Activated gamma-delta T cell treated with anti-CD3 and anti-CD28 coated beads, Interleukin-2, amount 50 U/mL, for 16 hours (primary cell): ENCODE measurements at regions not wholly inside any gene's neighbourhood (a gene's known extent, or its start where the extent isn't known, plus 50 kb on each side); places are given as distances from the start of the nearest gene placed in this dataset.

ENCODE experiments used
- DNase-seq: peaks from one replicate; pipeline ENCODE4 v3.0.0-alpha.2; 2020; ENCODE audit warnings: low read depth

DNA sequence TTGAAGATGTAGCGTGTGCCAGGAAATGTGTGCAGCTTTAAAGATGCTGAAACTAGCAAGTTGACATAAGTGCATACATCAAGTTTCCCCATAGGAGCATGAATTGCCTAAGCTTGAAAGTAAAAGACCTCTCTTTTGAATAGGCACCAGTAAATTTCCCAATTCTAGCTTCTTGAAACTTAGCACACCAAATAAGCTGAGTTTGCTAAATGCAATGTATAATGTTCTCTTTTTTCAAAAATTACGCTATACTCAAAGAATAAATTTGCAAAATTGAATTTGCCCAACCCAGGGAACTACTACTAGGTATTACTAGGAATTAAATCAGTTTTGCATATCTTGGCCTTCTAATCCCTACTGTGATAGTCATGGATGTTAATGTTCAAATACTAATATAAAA is 923.9 kb upstream of the LCORL start:
- no peak for DNase-seq

DNA sequence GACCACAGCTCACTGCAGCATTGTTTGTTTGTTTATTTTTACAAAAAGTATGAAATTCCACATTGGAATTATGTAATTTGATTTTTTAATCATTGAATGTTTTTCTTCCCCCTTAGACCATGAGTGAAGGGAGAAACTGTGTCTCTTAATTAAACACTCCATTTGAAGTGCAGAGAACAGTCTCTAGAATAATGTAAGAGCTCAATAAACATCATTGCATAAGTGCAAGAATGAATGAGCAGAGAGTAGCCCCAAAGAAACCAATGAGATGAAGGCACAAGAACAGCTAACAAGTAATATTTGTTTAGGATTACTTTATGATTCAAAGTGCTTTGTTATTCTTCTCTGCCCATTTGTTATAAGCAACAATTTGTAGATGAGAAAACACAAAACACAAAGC is 921.3 kb upstream of the LCORL start:
- DNase-seq, result no peak

DNA sequence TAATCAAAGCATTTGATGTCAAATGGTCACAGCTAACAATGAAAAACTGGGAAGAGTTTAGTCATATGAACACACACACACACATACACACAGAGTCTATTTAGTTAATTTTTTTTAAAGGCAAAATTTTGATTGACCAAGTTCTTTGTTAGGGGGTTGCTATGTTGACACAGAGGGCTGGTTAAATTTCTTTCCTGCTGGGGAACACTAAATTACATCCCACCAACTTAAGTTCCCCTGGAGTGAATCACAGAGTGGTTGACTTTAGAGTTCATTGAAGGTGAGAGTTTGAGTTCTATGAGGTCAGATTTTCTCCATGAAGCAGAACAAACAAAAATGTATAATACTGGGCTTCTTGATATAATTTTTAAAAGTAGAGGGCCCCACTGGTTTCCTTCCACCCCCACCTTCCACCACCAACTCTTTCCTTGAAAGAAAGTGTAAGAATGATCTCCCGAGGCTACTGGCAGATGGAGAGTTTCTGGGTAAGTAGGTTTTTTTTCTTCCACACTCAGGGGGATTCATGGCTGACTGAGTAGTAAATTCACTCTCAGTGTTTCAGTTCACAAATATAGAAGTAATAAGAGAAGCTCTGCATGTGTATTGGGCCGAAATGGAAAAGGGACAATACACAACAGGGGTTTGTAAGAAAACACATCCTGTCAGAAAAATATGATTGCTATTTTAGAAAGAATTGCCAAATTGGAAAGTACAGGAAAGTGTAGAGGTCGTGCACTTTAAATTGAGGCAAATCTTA is 917.0 kb upstream of the LCORL start:
- DNase-seq, result no peak

DNA sequence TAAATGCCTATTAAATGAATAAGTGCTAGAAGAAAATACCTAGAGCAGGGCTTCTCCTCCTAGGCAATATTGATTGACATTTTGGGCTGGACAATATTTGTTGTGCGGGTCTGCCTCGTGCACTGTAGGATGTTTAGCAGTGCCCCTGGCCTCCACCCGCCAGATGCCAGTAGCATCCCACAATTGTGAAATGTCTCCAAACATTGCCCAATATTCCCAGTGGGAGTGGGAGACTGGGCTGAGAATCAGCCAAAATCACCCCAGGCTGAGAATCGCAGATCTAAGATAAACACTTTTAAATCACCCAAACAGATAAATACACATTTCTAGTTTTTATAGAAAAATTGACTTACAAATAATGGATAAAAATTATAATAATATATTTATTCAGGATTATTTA is 916.2 kb upstream of the LCORL start:
- DNase-seq, result no peak

DNA sequence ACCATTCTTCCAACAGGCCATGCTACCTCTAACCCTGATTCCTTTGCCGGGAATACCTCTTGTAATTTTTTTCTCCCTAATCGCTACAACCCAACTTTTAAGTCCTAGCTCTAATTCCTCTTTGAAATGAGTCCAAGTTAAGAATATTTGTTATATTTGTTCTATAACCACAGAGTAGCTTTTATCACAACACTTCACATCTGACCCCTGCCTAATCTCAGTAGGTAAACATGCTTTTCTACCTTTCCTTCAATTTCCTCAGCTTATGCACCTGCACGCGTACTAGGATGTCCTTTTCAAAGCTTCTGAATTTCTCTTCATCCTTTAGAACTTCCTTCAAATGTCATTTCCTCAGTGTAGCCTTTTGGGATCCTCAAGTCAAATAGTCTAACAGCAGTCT is 915.5 kb upstream of the LCORL start:
- no peak for DNase-seq

DNA sequence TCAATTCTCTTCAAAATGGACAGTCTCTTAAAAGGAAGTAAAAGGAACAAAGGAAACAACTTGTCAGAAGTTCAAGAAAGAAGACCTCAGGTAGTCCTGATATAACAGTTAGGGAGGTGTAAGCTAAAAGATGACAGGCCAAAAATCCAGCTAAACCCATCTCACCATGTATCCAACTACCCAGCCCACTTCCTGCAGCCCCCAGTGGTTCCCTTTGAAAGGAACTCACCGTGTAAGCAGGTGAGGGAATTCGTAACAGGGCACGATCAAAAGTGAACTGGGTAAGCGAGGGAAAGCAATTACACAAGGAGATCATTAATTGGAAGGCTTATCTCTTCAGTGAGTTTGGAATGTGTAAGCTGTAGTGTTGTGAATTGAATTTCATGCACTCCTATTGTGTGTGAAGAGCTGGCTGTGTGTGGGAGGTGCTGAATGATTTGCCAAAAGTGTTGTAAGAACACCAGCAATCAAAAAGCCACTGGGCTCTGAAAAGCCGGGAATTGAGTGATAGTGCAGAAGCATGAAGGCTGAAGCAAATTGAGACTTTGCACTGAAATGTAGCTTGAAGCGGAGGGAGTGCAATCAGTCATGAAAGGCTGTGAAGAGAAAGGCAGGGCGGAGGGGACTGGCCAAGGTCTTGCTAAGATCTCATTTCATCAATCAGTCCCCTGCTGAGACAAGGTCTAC is 914.2 kb upstream of the LCORL start:
- no peak for DNase-seq

DNA sequence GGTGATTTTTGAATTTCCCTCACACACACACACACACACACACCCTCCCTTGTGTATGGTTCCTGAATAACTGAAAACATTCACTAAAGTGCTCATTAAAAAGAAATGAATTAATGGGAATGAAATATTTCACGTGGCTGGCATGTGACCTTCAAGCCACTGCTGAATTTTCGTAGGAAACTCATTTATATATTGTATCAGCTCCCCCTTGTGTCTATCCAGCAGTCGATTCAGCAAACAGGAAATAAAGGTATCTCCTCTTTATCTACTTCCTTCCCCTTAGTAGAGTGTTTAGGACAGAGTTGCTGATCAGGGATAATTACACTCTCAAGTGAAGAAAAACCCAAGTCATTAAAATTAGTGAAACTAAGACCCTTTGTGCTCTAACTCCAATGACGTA is 912.6 kb upstream of the LCORL start:
- no peak for DNase-seq

DNA sequence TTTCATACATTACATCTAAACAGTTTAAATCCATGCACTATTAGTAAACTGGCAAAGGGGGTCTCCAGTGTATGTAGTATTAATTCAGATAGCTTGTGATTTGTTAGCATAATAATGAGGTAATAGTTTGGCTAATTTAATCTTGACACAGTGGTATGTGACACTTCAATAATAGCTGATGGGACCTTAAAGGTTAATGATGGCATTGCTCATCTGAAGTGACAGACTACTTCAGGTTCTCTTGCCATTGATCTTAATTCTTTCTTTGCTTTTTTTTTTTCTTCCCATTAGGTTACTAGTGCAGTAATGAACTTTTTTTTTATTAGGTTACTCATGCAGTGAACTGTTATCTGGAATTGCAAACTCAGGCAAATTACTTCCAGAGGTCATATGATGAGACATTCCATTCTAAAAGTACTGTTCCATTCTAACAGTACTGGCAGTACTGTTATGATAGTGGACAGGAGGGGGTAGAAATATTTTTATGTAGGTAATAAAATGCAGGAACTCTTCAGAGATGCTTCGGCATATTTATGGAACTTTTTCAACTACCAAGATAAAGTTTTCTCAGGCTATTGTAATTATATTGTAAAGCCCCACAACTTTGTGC is 911.3 kb upstream of the LCORL start:
- no peak for DNase-seq

DNA sequence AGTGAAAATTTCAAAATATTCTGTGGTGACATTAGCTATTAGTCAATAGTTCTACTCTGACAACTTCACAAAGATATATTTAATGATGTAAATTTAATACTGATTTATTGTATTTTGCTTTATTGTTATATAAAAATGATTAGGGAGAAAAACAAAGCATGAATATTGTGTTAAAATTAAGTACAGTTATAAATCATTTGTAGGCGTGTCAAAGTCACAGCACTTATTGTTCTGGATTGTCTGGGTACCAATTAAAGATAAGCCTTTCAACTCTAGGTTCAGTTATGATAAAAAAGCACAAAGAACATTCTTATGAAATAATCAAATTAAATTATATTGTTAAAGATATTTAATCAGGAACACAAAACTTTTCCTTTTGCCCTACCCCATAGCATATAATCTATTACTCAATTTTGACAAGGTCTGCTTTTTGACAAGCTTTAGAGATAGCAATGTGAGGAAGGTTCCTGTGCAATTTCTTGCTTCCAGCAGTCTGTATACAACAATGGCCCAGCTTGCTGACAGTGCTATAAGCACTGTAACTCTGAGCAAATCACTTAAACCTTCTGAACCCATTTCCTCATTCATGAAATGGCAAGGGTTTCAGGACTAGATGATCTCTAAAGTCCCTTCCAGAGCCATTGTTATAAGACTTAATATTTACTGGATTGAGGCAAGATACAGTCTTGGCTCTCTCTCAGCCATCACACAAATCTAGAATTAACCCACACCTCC is 910.3 kb upstream of the LCORL start:
- DNase-seq, result no peak

DNA sequence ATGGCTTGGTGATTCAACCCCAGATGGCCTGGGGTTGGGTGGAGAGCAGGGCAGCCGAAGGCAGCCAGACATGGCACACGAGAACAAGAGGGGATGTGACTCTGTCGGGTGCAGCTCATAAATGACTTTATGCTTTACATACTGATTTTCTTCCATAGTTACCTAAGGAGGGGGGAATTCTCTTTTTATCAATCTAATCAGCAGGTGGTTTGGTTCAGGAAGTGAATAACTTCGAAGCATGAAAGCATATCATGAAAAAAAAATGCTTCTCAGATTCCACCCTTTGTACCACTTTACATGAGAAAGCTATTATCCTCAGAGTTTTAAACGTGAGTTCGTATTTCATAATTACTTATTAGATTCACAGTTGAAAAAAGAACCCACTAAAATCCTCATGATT is 908.9 kb upstream of the LCORL start:
- DNase-seq, result no peak

DNA sequence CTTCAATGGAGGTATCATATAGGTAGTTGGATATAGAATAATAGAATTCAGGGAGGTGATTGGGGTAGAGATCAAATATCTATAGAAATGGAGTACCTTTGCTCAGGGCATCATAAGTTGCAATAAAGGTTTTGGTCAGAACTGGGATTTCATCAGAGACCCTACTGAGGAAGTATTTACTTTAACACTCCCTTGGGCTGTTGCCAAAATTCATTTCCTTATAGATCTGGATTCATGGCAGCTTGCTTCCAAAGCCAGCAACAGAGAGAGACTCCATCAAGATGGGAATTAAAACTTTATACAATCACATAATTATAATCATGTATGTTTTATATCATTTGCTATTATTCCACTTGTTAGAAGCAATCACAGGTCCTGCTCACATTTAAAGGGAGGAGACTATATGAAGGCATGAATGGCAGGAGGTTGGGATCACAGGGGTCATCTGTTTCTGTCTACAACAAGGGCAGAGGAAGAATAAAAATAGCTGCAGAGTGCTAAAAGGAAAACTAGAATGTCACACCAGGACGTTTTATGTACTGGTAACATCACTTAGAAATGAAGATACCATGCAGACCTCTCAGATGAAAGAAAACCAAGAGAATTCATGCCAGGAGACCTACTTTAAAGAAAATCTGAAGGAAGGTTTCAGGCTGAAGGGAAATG is 902.1 kb upstream of the LCORL start:
- no peak for DNase-seq

DNA sequence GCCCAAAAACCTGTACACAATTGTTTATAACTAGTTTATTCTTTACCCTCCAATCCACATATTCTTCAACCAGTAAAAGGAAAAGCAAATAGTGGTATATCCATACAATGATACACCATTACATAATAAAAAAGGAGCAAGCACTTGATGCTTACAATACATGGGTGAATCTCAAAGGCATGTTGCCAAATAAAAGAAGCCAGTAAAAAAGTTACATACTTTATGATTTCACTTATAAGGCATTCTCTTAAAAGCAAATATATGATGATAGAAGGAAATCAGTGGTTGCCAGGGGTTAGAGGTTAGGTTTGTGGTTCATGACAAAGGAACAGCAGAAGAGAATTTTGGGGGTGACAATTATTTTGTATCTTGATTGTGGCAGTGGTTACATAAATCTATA is 896.1 kb upstream of the LCORL start:
- DNase-seq, result no peak

DNA sequence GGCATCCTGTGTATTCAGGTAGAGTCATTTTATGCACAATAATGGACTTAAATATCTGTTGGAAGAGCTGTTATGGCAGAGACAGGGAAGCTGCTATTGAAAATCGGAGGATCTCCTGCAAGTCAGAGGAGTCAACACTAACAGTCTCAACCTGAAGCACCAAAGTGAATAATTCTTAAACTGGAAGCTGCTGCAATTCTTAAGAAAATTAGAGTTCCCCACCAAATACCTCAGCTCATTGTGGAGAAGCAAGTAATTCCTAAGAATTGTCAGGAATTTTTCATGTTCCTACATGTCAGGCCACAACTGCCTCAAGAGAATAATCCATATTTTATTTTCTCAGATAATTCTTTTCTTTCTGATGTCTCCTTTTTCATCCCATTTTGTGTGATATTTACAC is 892.6 kb upstream of the LCORL start:
- no peak for DNase-seq

DNA sequence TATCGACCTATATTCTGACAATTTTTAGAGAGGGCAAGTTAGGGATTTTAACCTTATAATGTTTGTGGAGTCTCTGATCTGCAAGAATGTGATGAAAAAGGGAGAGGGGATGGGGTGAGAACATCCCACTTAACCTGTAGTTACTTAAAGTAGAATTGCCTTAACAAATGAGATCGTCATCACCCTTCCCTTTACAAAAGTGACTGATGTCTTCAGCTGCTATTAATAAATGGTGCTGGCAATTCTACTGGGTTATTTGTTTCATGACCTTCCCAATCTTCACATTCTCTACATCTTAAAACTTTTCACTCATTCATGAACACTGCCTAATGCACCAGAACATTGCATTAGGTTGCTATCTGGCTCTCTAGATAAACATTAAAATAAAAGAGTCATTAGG is 873.4 kb upstream of the LCORL start:
- no peak for DNase-seq

DNA sequence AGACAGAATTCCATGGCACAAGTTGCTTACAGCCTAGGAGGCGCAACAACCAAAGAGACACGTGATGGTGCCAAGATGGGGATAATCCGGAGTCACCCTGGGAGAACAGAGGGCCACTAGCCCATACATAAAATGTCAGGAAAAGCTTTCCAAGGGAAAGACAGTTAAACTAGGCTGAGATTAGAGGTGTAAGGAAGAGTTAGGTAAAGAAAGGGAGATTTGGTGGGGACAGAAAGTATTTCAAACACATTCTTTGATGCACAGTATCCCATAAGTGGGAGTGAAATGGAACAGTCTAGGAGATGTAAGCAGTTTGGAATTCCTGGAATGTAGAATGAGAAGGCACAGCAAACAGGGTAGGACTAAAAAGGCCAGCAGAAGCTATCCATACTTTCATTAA is 860.9 kb upstream of the LCORL start:
- no peak for DNase-seq

DNA sequence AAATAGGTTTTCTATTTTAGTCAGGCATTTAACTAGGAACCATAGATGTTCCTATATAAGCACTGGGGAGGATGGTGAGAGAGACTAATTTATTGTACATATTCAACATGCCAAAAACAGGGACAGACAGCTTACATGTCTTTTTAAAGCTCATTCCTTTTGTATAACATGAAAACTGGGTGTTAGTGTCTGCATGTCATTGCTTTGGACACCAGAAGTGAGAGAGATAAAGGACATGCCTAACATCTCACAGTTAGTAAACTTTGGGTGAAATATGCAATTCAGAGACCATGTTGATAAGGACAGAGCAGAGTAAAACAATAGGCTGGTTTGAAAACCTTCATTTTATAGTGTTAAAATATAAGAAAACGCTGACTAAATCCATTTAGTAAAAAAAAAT is 860.0 kb upstream of the LCORL start:
- no peak for DNase-seq

DNA sequence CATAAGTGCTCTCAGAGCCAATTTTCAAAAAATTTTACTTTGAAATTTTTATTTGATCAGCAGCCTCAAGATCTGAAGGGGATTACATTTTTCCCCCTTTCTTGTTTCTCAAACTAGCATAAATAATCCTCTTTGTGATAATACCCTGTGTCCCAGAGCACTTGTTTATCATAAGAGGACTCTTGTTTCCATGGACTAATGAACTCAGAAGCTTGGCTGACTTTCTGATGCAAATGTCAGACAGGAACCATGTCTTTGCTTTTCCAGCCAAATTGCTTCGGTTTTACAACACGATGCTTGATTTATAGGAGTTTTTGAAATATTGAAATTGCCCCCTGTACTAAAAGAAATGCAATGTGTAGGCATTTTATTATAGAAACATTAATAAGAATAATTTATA is 859.3 kb upstream of the LCORL start:
- no peak for DNase-seq

DNA sequence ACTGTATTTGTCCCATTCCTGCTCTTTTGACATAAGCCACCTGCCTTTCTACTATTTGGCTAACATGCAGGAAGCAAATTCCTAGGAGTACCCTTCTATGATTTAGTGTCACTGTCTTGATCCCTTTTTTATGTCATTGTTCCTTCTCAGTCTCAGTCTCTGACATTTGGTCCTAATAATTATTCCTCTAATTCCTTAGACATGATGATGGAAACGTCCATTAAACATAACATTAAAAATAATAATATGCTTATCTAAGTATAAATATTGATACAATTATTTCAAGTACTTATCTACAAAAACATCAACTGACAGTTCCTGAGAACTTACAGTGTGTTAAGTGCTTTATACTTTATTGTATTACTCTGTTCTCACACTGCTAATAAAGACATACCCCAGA is 857.0 kb upstream of the LCORL start:
- no peak for DNase-seq

DNA sequence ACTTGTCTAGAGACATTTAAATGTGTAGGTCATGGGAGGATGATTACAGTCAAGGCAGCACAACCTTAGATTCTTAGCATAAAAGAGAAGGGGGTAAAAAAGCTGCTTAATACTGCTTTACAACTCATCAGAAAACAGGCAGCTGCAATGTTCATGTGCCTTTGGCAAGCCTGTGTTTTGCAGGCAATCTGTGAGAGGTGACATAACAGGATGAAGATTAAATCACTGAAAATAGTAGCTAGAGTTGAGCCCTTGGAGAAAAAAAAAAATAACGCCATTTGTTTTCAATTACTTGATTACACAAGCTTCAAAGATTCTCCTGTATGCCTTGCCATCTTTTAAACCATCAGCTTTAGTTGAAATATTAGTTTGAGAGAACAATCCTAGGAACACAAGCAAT is 847.6 kb upstream of the LCORL start:
- DNase-seq, result no peak

DNA sequence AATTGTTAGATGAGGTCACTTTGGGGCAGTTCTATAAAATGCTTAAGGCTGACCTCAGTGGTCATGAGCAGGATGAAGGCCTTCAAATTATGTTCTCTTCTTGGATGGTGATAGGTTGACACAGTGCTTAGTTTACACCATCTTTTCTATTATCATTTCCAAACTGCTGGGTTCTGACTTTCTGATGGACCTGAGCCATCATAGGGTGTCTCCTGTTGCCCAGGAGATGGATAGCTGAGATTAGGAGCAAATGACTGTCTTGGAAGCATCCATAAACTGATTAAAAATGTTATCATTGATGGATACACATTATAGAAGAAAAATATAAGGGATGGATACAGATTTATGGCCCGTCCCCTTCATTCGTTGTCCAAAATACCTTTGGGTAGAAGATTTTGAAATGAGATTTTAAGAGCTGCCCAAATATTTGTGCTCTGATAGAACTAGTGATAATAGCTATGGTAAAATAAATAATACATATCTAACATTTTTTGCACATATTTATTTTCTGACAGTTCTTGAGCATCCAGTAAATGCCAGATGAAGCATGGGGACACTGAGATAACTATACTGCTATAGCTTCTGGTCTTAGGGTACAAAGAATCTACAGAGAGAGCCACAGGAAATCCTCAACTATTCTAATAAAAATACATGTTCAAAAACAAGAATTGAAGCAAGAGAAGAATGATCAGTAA is 839.4 kb upstream of the LCORL start:
- DNase-seq, result no peak

DNA sequence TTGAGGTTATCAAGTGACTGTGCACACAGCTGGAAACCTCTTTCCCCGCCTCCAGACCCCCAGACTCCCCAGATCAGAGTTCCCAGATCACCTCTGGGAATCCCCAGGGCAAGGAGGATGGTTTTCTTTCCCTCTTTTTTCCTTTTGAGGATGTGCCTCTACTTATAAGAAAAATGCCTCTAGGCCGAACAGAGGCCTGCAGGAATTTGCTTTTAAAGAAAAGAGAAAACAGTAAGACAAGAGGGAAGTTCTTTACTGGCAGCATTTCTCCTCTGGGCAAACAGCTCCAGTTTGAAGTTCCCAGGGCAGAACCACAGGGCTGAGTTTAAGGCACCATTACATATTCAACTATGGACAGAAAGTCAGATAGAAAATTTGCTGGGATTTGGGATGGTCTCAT is 837.9 kb upstream of the LCORL start:
- DNase-seq, result no peak
